HEK293T (cell line): ENCODE measurements at regions not wholly inside any gene's neighbourhood (a gene's known extent, or its start where the extent isn't known, plus 50 kb on each side); places are given as distances from the start of the nearest gene placed in this dataset.

Experiments used
- ARNT ChIP-seq: fragments of 450-650 bp; IDR thresholded peaks from 2 replicates; pipeline ENCODE4 v1.6.1; 2017; ENCODE audit warnings: mild to moderate bottlenecking
- BHLHE40 ChIP-seq: fragments of 450-650 bp; IDR thresholded peaks from 2 replicates; pipeline ENCODE4 v1.6.1; 2016; ENCODE audit warnings: mild to moderate bottlenecking, moderate library complexity, borderline replicate concordance
- SUZ12 ChIP-seq: fragments of 450-650 bp; IDR thresholded peaks from 2 replicates; pipeline ENCODE4 v1.6.1; 2016; ENCODE audit warnings: mild to moderate bottlenecking
- ZNF384 ChIP-seq: fragments of 450-650 bp; IDR thresholded peaks from 2 replicates; pipeline ENCODE4 v1.6.1; 2016

DNA sequence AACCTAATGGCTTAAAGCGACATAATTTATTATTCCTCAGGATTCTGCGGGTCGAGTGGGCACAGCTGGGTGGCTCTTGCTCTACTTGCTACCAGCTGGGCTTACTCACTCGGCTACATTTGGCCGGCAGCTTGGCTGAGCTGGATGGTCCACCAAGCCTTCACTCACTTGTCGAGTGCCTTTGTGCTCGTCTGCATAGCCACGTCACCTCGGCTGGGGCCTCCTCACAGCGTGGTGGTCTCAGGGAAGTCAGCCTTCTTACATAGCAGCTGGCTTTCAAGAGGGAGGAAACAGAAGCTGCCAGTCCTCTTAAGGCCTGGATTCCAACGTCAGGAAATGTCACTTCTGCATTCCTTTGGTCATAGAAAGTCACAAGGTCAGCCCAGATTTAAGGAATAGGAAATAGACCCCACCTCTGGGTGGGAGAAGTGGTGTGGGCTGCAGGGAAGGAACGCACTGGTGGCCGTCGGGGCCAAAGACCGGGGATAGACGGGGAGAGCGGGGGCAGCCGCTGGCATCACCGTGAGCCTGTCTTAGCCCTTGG, 75.1 kb upstream of the RUFY1 start:
- TF ChIP-seq SUZ12 = no peak
- TF ChIP-seq BHLHE40 = no peak
- no peak for TF ChIP-seq ARNT
- TF ChIP-seq ZNF384 = no peak
